ENCODE measurements at regions not wholly inside any gene's neighbourhood (a gene's known extent, or its start where the extent isn't known, plus 50 kb on each side); places are given as distances from the start of the nearest gene placed in this dataset.

GRCh38 chr3:42012935-42013690, 51.2 kb upstream of the ULK4 start:
- peak; percentile 76 for DNase-seq (ENCODE audit: low spot score)

DNA sequence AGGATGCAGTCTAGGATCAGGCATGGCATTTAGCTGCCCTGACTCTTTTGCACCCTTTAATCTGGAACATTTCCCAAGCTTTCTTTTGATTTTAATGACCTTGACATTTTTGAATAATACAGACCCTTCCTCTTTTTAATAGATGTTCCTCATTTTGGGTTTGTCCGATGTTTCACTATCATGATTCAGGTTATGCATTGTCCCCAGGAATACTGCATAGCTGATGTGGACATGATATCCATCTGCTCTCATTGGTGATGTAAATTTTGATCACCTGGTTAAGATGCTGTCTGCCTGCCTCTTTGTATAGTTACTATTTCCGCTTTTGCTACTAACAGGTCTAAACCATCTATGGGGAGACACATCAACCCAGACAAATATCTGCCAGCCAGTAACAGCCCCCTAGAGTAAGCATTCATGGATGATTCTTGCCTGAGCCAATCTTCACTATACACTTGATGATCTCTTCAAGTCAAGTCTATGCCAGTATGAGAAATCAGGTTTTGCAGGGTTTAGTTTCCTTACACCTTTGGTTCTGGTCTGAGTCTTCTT, 50.6 kb upstream of the ULK4 start:
- DNase-seq (ENCODE audit: low spot score): no peak

All from ureter (tissue), 1 donor.